ENCODE measurements at regions not wholly inside any gene's neighbourhood (a gene's known extent, or its start where the extent isn't known, plus 50 kb on each side); places are given as distances from the start of the nearest gene placed in this dataset.

- peaks cover 30% of the 10 kb centered on the region for H3K4me1 Mint-ChIP-seq (ENCODE audit: low read depth, unreplicated experiment)
- H3K27me3 Mint-ChIP-seq (ENCODE audit: insufficient read depth, unreplicated experiment) = no peaks in the 10 kb centered on the region
- ChIA-PET CTCF (no interaction called here), POLR2A (no interaction called here)
- Histone ChIP-seq H3K36me3 (ENCODE audit: control insufficient read depth, insufficient read depth, low read length) (no peaks in the 10 kb centered on the region), H3K27me3 (replicated peaks; ENCODE audit: control insufficient read depth, insufficient read depth, low read length) (no peaks in the 10 kb centered on the region), H3K4me3 (ENCODE audit: low read depth, low read length) (no peak overlapping the region), H3K4me1 (peaks cover 10% of the 10 kb centered on the region), H3K9me3 (no peaks in the 10 kb centered on the region; the same call in 1 of the 2 replicates)
- intact Hi-C loops (cut with micrococcal nuclease; ENCODE audit: unreplicated experiment) = no loop called here
- H3K9me3 Mint-ChIP-seq (ENCODE audit: unreplicated experiment) = peaks cover 20% of the 10 kb centered on the region
- BruUV-seq (replicated peaks) = no TSS peak
- H3K4me3 Mint-ChIP-seq (ENCODE audit: unreplicated experiment) = no peak overlapping the region
- TF ChIP-seq CTCF (IDR thresholded peaks at IDR 0.05; ENCODE audit: insufficient read depth in 1 of 2, low read depth in 1 of 2, low read length in 1 of 2, severe bottlenecking in 1 of 2, unreplicated experiment in 1 of 2) = no peak
- H3K36me3 Mint-ChIP-seq (ENCODE audit: insufficient read depth, unreplicated experiment) = no peaks in the 10 kb centered on the region
- DNase-seq = no peak
- H3K27ac Mint-ChIP-seq (ENCODE audit: unreplicated experiment) = peak overlapping the region; percentile 19
These were observed 135.4 kb downstream of the SYT10 start for GRCh38 chr12:33304176-33304575.

GRCh38 chr12:33296529-33296928 lies 143.1 kb downstream of the SYT10 start:
- Histone ChIP-seq H3K4me1 (peaks cover 10% of the 10 kb centered on the region), H3K4me3 (ENCODE audit: low read depth, low read length) (no peak overlapping the region), H3K36me3 (ENCODE audit: control insufficient read depth, insufficient read depth, low read length) (no peaks in the 10 kb centered on the region), H3K9me3 (peaks cover 7% of the 10 kb centered on the region), H3K27me3 (replicated peaks; ENCODE audit: control insufficient read depth, insufficient read depth, low read length) (no peaks in the 10 kb centered on the region)
- no peaks in the 10 kb centered on the region for H3K27me3 Mint-ChIP-seq (ENCODE audit: insufficient read depth, unreplicated experiment)
- POLR2A ChIA-PET = no interaction called here
- intact Hi-C loops (cut with micrococcal nuclease; ENCODE audit: unreplicated experiment) = loop anchor here (10.0 kb wide), 2 partner anchors 352 to 542 kb away; partner anchors contain the start of gene YARS2
- no peak for DNase-seq
- H3K36me3 Mint-ChIP-seq (ENCODE audit: insufficient read depth, unreplicated experiment) = no peaks in the 10 kb centered on the region
- CTCF ChIA-PET = interaction anchor here (0.6 kb wide), 1 partner anchor 725 kb away, joined by 3 read pairs; no protein-coding TSS in a partner anchor
- H3K27ac Mint-ChIP-seq (ENCODE audit: unreplicated experiment) = no peak overlapping the region
- H3K9me3 Mint-ChIP-seq (ENCODE audit: unreplicated experiment) = peaks cover 36% of the 10 kb centered on the region
- no peak for TF ChIP-seq CTCF (IDR thresholded peaks at IDR 0.05; ENCODE audit: insufficient read depth in 1 of 2, low read depth in 1 of 2, low read length in 1 of 2, severe bottlenecking in 1 of 2, unreplicated experiment in 1 of 2)
- H3K4me1 Mint-ChIP-seq (ENCODE audit: low read depth, unreplicated experiment) = no peaks in the 10 kb centered on the region
- no peak overlapping the region for H3K4me3 Mint-ChIP-seq (ENCODE audit: unreplicated experiment)
- no TSS peak for BruUV-seq (replicated peaks)

- Mint-ChIP-seq H3K9me3 (ENCODE audit: unreplicated experiment) (no peaks in the 10 kb centered on the region), H3K27ac (ENCODE audit: unreplicated experiment) (no peak overlapping the region), H3K36me3 (ENCODE audit: insufficient read depth, unreplicated experiment) (no peaks in the 10 kb centered on the region), H3K4me3 (ENCODE audit: unreplicated experiment) (no peak overlapping the region), H3K4me1 (ENCODE audit: low read depth, unreplicated experiment) (no peaks in the 10 kb centered on the region), H3K27me3 (ENCODE audit: insufficient read depth, unreplicated experiment) (no peaks in the 10 kb centered on the region)
- Histone ChIP-seq H3K9me3 (no peaks in the 10 kb centered on the region), H3K4me3 (ENCODE audit: low read depth, low read length) (no peak overlapping the region), H3K36me3 (ENCODE audit: control insufficient read depth, insufficient read depth, low read length) (no peaks in the 10 kb centered on the region), H3K27me3 (replicated peaks; ENCODE audit: control insufficient read depth, insufficient read depth, low read length) (no peaks in the 10 kb centered on the region), H3K4me1 (no peaks in the 10 kb centered on the region)
- no TSS peak for BruUV-seq (replicated peaks)
- ChIA-PET POLR2A (no interaction called here), CTCF (no interaction called here)
- intact Hi-C loops (cut with micrococcal nuclease; ENCODE audit: unreplicated experiment) = loop anchor here (10.0 kb wide), 2 partner anchors 346 to 536 kb away; partner anchors contain the start of gene YARS2
- DNase-seq = no peak
- no peak for TF ChIP-seq CTCF (IDR thresholded peaks at IDR 0.05; ENCODE audit: insufficient read depth in 1 of 2, low read depth in 1 of 2, low read length in 1 of 2, severe bottlenecking in 1 of 2, unreplicated experiment in 1 of 2)
These were observed 148.9 kb downstream of the SYT10 start for GRCh38 chr12:33290703-33291102.
